ENCODE measurements at regions not wholly inside any gene's neighbourhood (a gene's known extent, or its start where the extent isn't known, plus 50 kb on each side); places are given as distances from the start of the nearest gene placed in this dataset.

- TF ChIP-seq EZH2 (IDR thresholded peaks at IDR 0.05): no peak
- no peak for TF ChIP-seq POLR2A (IDR thresholded peaks at IDR 0.05; ENCODE audit: borderline replicate concordance, extremely low read depth, insufficient read depth, insufficient read length)
- no peak for TF ChIP-seq YY1 (IDR thresholded peaks at IDR 0.05; ENCODE audit: extremely low read depth, insufficient replicate concordance, low read depth, low read length)
- TF ChIP-seq MAX (IDR thresholded peaks at IDR 0.05): no peak
- TF ChIP-seq CTCF (IDR thresholded peaks at IDR 0.05 in 2 of 3, conservative IDR thresholded peaks at IDR 0.05 in 1 of 3; ENCODE audit: borderline replicate concordance in 1 of 3, insufficient read depth in 1 of 3, low read depth in 2 of 3, low read length in 2 of 3): no peak
- TF ChIP-seq JUND (IDR thresholded peaks at IDR 0.05): no peak
- TF ChIP-seq ZNF274 (IDR thresholded peaks at IDR 0.05; ENCODE audit: low read depth, low read length): no peak
- no peak for TF ChIP-seq TCF7L2 (IDR thresholded peaks at IDR 0.05; ENCODE audit: borderline replicate concordance, extremely low read depth, insufficient read depth, insufficient read length)
- no peak for TF ChIP-seq ZBTB33 (IDR thresholded peaks at IDR 0.05; ENCODE audit: extremely low read depth, insufficient replicate concordance, low read length)
- TF ChIP-seq EZH2phosphoT487 (IDR thresholded peaks at IDR 0.05; ENCODE audit: borderline replicate concordance): no peak
- TF ChIP-seq RAD21 (IDR thresholded peaks at IDR 0.05; ENCODE audit: low read depth): no peak
- no peak for TF ChIP-seq SIN3A (IDR thresholded peaks at IDR 0.05; ENCODE audit: low read depth)
Observed at GRCh38 chr10:78433076-78433595, 399.5 kb downstream of the RPS24 start.

Measured in HCT116 (cell line).